GM18951 (cell line): ENCODE measurements at regions not wholly inside any gene's neighbourhood (a gene's known extent, or its start where the extent isn't known, plus 50 kb on each side); places are given as distances from the start of the nearest gene placed in this dataset.
"Not testable (repeated sequence)": the region's sequence is repeated elsewhere in the genome, so short reads cannot be mapped to it uniquely, and the experiment has no call there.

ENCODE experiments used
- POLR2A ChIP-seq: IDR thresholded peaks from 4 replicates; pipeline ENCODE4 v1.6.1; 2011; ENCODE audit warnings: mild to moderate bottlenecking; ENCODE audit not compliant: insufficient read length, insufficient read depth; ENCODE audit errors: extremely low read depth
- in situ Hi-C: fragments of 300-500 bp; cut with MboI; formaldehyde crosslinking; loops from one replicate; pipeline ENCODE4 v1.12.0; 2022; ENCODE audit warnings: low sequenced_read_pairs, mixed read lengths, inconsistent platforms; ENCODE audit not compliant: unreplicated experiment

DNA sequence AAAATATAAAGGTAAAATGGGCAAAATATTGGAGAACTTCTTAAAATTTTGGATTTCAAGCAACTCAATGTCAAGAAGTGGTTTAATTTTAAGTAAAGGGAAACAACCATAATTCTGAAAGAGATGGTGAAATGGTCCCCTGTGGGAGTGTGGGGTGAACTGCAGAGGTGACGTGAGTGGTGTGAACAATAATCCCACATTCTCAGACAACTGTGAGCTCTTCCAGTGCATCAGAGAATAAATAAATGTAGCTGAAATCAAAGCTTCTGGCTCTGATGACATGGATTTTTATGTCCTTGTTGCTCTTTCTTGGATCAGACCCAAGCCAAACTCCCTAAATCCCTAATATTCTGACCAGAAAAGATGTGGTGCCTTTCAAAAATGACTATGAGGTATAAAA, 672.7 kb downstream of the ZEB2 start:
- in situ Hi-C loops: no loop called here
- no peak for TF ChIP-seq POLR2A

DNA sequence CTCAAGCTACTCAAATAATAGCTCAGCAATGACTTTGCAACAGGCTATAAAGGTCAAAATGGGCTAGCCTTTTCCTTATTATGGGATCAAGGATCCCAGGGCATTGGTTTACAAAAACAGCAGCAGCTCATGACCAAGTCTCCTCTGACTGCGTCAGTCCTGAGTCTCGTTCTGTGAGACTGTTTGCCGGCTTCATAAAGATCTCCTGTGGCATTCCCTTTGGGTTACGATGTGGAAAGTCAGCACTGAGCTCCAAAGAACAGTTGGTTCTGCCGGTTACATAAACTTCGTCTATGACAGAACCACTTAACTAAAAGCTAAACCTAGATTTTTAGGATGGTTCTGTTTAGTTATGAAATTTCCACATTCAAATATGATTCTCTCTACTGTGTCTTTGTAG, 674.9 kb downstream of the ZEB2 start:
- in situ Hi-C loops: no loop called here
- no peak for TF ChIP-seq POLR2A

DNA sequence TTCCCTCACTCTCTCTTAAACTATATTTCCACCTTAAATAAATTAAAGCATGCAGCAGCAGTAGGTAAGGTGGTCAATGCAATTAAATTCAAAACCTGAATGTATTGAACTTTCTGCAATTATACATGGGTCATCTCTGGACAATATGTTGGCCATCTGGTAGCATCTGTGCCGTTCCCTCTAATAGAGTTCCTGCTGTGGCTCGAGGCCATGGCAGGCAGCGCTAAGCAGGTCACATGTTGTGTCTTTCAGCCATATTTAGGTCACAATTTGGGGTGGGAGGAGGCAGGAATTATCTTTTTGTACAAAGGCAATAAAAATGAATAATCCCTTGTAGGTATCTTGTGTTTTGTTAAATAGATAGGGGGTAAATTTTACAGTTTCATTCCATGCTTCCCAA, 676.2 kb downstream of the ZEB2 start:
- in situ Hi-C loops: no loop called here
- TF ChIP-seq POLR2A: no peak

DNA sequence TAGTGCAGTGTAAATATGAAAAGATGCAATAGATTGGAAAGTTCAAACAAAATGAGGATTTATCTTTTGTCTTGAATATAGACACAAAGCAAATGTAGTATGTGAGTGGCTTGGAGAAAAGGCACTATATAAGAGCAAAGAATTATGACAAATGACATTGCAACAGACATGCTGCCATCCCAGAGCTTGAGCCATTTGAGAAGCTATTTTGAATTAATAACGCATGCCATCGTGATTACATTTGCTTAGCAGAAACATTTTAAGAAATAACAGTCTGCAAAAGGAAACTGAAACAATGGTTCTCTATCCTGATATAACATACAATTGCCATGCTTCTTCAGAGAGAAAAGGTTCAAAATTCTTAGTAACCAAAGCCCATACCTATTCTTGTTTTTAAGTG, 677.1 kb downstream of the ZEB2 start:
- in situ Hi-C loops: no loop called here
- TF ChIP-seq POLR2A: no peak

DNA sequence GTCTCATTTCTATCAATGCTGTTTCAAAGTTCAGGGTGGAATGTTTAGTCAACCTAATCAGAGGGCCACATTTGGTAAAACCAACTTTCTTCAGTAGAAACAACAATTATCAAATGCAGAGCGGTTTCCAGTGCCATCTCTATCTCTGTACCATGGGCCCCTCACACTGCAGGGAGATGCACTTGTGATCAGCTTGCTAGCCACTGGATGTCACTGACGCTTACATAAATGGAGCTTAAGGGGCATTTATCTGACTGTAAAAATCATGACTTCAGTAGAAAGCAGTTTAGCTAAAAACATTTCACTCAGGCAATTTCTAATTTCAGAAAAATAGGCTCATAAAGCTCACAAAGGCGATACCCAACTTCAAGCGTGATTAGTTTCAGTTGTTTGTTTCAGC, 678.0 kb downstream of the ZEB2 start:
- TF ChIP-seq POLR2A: no peak
- in situ Hi-C loops: no loop called here

DNA sequence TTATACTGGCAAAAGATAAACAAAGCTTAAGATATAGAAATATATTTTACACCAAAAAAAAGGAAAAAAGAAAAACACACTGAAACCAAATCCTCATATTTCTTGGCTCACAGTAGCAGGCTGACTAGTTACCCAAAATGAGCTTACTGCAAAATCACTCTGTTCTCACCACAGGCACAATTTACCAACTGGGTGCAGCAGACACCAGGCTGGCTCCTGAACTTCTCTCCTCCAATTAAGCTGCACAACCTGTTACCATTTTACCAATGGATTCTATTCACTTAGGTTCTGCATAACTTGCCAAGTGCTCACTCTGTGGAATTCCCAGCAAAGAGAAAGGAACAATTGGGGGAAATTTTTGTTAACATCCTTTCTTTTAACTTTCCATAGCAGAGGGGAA, 679.3 kb downstream of the ZEB2 start:
- in situ Hi-C loops: no loop called here
- TF ChIP-seq POLR2A: no peak

DNA sequence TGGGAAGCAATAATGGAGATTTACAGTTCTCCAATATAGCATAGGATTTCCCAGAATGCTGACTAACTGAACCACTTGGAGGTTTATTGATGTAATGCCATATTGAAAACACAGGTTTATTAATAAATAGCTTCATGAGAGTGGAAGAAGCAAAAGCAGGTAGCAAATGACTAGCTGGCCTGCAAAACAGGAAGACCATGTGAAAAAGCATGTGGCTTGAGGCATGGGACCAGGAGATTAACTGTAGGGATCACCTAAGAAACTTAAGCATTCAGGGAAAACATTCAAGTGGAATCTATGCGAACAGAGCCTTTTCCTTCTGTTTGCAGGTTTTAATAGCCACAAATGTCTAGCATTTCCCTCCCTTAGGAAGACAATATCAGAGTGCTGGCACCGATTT, 679.7 kb downstream of the ZEB2 start:
- TF ChIP-seq POLR2A: no peak
- in situ Hi-C loops: no loop called here

DNA sequence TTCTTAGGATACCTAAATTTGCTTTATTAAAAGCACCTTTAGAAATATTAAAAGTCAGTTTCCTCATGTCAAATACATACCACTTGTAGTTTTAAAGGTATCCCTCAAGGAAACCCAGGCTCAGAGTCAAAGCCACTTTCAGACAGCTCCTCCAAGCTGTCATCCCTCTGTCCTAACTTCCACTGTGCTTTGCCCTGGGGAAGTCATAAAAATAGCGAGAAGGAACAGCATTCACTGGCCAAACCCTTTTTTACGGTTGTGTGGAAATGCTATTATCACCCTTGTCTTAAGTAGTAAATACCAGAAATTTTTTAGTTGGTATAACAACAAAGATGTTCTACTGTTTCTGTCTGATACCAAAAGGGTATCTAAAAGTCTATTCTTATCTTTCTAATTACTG, 680.5 kb downstream of the ZEB2 start:
- in situ Hi-C loops: no loop called here
- TF ChIP-seq POLR2A: no peak

DNA sequence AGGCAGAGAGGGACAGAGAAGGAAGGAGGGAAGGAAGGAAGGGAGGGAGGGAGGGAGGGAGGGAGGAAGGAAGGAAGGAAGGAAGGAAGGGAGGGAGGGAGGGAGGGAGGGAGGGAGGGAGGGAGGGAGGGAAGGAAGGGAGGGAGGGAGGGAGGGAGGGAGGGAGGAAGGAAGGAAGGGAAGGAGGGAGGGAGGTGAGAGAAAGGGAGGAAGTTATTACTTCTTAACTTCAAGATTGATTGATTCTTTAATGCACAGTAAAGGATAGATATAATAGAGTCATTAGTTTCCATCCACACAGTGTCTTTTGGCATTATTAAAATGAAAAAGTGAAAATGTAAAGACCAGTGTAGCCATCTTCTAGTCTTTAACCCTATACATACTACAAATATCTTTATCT, 682.9 kb downstream of the ZEB2 start:
- in situ Hi-C loops: not testable (repeated sequence)

DNA sequence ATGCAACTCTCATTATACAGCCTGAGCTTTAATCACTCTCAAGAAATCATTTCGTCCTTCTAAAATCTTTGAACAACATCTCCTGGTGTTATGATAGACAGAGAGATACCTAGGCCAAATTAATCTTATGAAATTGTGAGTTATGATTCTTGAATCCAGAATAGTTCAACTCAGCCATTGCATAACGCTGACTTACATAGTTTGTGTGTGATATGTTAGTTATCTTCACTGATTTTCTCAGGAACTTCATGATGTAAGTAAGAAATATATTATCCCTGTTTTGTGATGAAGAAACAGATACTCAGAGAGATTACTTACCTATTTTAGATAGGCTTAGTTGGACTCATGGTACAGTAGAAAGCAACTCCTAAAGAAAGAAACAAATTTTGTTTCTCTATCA, 684.4 kb downstream of the ZEB2 start:
- in situ Hi-C loops: no loop called here
- no peak for TF ChIP-seq POLR2A

DNA sequence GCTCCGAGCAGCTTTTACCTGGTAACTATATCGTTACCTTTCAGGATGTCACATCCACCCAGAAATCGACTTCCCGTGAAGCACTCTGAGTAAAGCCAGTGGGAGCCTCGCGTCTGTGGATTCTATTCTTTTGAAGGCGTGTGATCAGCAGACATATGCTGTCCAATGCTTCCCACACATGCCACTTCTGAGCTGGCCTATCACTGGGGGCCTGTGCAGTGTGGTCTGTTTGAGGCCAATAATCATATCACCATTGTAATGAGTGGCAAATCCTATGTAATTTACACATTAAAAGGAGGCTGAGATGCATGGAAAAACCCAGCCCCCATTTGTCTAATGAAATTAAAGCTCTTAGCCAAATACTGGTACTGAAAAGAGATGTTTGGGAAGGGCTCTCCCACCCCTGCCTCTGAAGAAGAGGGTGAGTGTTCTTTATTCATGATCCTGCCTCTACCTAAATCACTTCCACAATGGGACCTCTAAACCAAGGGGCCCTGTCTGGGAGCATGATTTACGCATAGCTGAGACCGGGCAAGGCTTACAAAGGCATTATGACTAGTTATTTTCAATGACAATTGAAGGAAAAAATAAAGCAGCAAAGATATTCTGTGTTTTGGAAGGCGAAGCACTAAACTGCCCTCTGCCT, 686.8 kb downstream of the ZEB2 start:
- in situ Hi-C loops: no loop called here
- TF ChIP-seq POLR2A: no peak

DNA sequence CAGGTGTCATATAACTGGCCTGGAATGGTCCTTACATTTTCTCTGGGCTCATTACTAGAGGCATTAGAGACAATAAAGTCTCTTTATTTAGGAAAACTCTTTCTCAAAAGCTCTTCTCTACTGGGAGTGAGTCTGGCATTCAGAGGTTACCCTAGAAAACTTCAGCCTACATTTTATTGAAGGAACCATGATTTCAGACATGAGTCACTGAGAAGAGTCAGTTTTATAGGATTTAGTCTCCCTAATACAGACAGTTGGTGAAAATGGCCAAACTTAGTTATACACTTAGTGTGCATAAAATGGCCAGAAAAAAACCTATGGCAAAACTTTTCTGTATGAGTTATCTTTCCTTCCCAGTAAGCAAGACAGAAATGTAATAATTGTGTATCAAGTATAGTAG, 689.4 kb downstream of the ZEB2 start:
- no peak for TF ChIP-seq POLR2A
- in situ Hi-C loops: no loop called here

DNA sequence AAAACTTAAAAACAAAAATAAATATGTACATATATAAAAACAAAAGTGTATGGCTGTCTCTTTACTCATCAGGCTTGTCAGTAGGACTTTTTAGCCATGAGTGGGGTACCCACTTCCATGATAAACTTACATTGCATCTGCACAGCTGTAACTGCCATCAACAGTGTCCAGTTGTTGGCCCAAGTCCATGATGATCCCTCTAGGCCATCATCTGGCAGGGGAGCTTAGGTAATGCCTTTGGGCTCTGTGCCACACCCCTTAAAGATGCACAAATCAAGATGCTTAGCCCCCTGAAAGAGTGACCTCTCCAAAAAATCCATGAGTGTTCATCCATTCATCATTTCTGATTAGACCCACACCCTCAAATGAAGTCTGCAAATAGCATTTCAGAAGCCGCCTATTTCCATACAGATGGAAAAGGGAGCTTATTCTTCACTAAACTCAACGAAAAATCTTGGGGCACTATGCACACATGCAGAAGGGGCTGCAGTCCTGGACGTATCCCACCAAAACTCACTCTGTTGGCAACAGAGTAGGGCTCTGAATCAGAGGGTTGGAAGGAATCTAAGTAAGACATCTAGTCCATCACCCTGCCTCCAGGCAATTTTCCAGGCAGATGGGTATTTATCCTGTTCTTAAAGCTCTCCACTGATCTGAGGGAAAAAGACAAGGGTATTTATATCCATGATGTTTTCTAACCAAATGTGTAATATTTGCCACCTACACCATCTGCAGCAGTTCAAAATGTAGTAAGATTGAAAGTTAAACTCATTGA, 691.0 kb downstream of the ZEB2 start:
- in situ Hi-C loops: no loop called here

DNA sequence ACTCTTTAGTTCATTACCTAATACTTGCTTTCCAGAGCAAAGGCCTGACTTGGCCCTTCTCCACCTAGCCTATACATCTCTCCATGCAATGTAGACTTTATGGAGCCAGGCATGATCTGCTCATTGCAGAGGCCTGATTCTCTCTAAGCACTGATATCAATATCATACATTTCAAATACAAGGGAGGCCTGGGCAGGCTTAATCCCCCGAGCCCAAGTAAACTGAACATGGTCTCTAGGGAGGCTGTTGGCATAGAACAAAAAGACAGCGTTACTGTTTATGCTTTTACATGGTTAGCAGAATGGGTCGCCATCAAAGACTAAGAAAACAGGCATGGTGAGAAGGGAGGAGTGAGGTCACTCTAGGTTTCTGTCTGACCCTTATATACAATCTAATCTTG, 695.1 kb downstream of the ZEB2 start:
- in situ Hi-C loops: no loop called here
- no peak for TF ChIP-seq POLR2A

More for the DNA sequence above, 691.0 kb downstream of the ZEB2 start:
- TF ChIP-seq POLR2A: no peak
